DND-41 (cell line): ENCODE measurements at regions not wholly inside any gene's neighbourhood (a gene's known extent, or its start where the extent isn't known, plus 50 kb on each side); places are given as distances from the start of the nearest gene placed in this dataset.

Source experiments
- CTCF ChIP-seq: IDR thresholded peaks from 2 replicates; pipeline ENCODE4 v1.5.1; 2012; ENCODE audit warnings: borderline replicate concordance, low read length, moderate library complexity, mild to moderate bottlenecking; ENCODE audit not compliant: poor library complexity, severe bottlenecking; ENCODE audit errors: extremely low read depth
- EZH2 ChIP-seq: IDR thresholded peaks from 3 replicates; pipeline ENCODE4 v1.6.1; 2012; ENCODE audit warnings: borderline replicate concordance, low read depth, mild to moderate bottlenecking, moderate library complexity, low read length, inconsistent platforms; ENCODE audit not compliant: severe bottlenecking

GRCh38 chr16:64292161-64292560 lies 829.7 kb downstream of the CDH11 start:
- TF ChIP-seq EZH2 (no peak), CTCF (no peak)
